ENCODE measurements at regions not wholly inside any gene's neighbourhood (a gene's known extent, or its start where the extent isn't known, plus 50 kb on each side); places are given as distances from the start of the nearest gene placed in this dataset.

GRCh38 chr14:101070540-101071492 lies 167.3 kb upstream of the RTL1 start:
- DNase-seq (ENCODE audit: insufficient read length) = no peak
- TF ChIP-seq POLR2A (IDR thresholded peaks at IDR 0.05; ENCODE audit: low read depth, low read length) (no peak), POLR2AphosphoS5 (IDR thresholded peaks at IDR 0.05; ENCODE audit: low read depth, low read length) (no peak), TAF1 (IDR thresholded peaks at IDR 0.05; ENCODE audit: borderline replicate concordance, low read depth, low read length) (no peak)
- FAIRE-seq = no peak

DNA sequence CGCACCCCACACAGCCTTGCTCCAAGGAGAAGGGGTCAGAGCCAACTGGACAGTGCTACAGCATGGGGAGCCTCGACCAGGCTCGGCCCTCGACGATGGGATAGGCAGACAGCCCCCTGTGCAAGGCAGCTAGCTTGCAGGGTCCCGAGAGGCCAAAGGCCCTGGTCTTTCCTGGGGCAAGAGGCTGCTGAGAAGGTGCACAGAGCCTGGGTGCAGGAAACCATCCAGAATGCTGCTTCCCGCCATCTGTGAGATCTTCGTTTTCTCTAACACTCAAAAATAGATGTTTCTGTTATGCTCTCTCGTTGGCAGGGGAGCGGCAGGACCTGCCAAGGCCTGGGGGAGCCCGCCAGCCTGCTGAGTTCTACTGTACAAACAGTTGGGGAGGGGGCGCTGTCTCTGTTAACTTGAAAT lies 168.0 kb upstream of the RTL1 start:
- TF ChIP-seq TAF1 (IDR thresholded peaks at IDR 0.05; ENCODE audit: borderline replicate concordance, low read depth, low read length) = no peak
- FAIRE-seq (no peak), DNase-seq (ENCODE audit: insufficient read length) (no peak)

DNA sequence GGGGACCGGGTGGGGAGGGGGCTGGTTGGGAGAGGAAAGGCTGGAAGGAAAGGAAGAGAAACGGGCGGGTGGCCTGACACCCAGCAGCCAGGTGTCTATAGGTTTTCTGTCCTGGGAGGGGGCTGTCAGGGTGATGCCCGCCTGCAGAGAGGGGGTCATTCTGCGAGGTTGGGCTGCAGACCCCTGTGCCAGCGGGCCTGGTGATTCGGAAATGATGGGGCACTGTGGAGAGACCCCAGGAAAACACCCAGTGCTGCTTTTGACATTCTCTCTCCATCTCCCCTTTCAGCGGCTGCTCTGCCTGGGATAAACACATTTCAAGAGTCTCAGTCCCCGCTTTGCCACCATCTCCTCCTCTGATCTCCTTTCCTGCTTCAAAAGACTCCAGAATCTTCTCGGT lies 168.5 kb upstream of the RTL1 start:
- no peak for DNase-seq (ENCODE audit: insufficient read length)
- TF ChIP-seq POLR2A (IDR thresholded peaks at IDR 0.05; ENCODE audit: low read depth, low read length) = no peak
- no peak for TF ChIP-seq TAF1 (IDR thresholded peaks at IDR 0.05; ENCODE audit: borderline replicate concordance, low read depth, low read length)
- TF ChIP-seq POLR2AphosphoS5 (IDR thresholded peaks at IDR 0.05; ENCODE audit: low read depth, low read length) = no peak
- no peak for FAIRE-seq

GRCh38 chr14:101072531-101072930 lies 169.0 kb upstream of the RTL1 start:
- TF ChIP-seq POLR2AphosphoS5 (IDR thresholded peaks at IDR 0.05; ENCODE audit: low read depth, low read length) = no peak
- TF ChIP-seq POLR2A (IDR thresholded peaks at IDR 0.05; ENCODE audit: low read depth, low read length) = no peak
- TF ChIP-seq TAF1 (IDR thresholded peaks at IDR 0.05; ENCODE audit: borderline replicate concordance, low read depth, low read length) = no peak
- DNase-seq (ENCODE audit: insufficient read length) = no peak
- no peak for FAIRE-seq

- DNase-seq (ENCODE audit: insufficient read length) (no peak), FAIRE-seq (no peak)
- TF ChIP-seq POLR2A (IDR thresholded peaks at IDR 0.05; ENCODE audit: low read depth, low read length) (no peak), POLR2AphosphoS5 (IDR thresholded peaks at IDR 0.05; ENCODE audit: low read depth, low read length) (no peak), TAF1 (IDR thresholded peaks at IDR 0.05; ENCODE audit: borderline replicate concordance, low read depth, low read length) (no peak)
Observed at GRCh38 chr14:101072945-101073597, 169.5 kb upstream of the RTL1 start.

GRCh38 chr14:101073598-101073965 lies 170.1 kb upstream of the RTL1 start:
- no peak for FAIRE-seq
- TF ChIP-seq POLR2AphosphoS5 (IDR thresholded peaks at IDR 0.05; ENCODE audit: low read depth, low read length) (no peak), POLR2A (IDR thresholded peaks at IDR 0.05; ENCODE audit: low read depth, low read length) (no peak), TAF1 (IDR thresholded peaks at IDR 0.05; ENCODE audit: borderline replicate concordance, low read depth, low read length) (no peak)
- DNase-seq (ENCODE audit: insufficient read length) = no peak

GRCh38 chr14:101074196-101075024 lies 170.9 kb upstream of the RTL1 start:
- TF ChIP-seq TAF1 (IDR thresholded peaks at IDR 0.05; ENCODE audit: borderline replicate concordance, low read depth, low read length) = no peak
- TF ChIP-seq POLR2A (IDR thresholded peaks at IDR 0.05; ENCODE audit: low read depth, low read length) = no peak
- TF ChIP-seq POLR2AphosphoS5 (IDR thresholded peaks at IDR 0.05; ENCODE audit: low read depth, low read length) = no peak
- no peak for DNase-seq (ENCODE audit: insufficient read length)
- FAIRE-seq = no peak

DNA sequence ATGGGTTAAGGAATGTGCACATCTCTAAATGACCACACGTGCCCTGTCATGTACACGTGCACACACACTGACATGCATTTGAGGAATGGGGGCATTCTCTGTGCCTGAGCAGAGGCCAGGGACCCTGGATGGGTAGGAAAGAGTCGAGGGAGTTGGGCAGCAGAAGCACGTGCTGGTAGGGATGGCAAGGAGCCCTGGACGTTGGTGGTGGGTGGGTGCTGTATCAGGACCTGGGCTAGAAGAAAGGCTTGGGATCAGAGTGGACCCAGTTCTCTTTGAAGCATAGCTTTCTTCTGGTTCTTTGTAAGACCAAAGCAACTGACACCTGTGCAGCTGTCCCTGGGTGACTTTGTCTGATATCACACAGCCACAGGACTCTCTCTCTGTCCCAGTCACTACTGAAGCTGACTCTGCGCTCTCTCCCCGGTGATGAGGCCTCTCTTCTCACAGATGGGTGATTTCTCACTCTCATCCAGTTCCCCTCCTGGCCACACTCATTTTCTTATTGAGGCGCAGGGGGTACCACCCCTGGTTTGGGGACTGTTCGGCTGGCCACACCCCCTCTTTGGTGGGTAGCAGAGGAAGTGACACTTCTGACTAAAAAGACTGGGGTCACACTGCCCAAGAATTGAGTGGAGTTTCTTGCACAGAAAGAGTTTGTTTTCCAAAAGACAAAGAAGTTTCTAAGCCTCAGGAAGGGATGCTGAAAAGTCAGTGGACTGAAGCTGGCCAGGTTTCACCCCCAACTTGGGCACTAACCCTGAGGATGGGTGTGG lies 171.7 kb upstream of the RTL1 start:
- no peak for DNase-seq (ENCODE audit: insufficient read length)

DNA sequence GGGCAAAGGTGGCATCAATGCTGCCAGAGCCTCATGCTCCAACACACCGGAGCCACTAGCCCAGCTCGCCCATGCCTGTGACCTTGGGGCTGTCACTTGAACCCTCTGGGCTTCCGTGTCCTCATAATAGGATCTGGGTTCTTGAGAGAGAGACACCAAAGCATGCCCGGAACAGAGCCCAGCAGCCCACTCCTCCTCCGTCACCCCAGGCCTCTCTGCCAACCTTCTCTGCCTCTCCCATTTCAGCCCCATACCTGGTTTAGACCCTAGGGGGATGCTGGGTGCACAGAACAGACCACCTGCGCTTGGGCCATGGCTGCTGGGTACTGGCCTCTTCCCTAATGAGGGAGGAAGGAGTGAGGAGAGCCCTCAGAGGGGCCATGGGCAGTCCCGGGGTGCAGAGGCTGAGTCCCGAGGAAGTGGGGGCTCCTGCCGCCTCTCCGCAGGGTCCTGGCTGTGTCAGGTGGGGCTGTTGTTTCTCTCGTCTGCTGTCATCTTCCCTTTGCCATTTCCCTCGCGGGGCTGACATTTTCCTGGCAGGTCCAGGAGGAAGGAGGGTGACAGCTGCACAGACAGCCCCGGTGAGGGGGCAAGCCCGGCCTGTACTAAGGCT lies 172.4 kb upstream of the RTL1 start:
- TF ChIP-seq POLR2A (IDR thresholded peaks at IDR 0.05; ENCODE audit: low read depth, low read length) = no peak
- no peak for FAIRE-seq
- DNase-seq (ENCODE audit: insufficient read length) = no peak

More for the DNA sequence above, 171.7 kb upstream of the RTL1 start:
- FAIRE-seq = no peak
- TF ChIP-seq POLR2AphosphoS5 (IDR thresholded peaks at IDR 0.05; ENCODE audit: low read depth, low read length) (no peak), POLR2A (IDR thresholded peaks at IDR 0.05; ENCODE audit: low read depth, low read length) (no peak), TAF1 (IDR thresholded peaks at IDR 0.05; ENCODE audit: borderline replicate concordance, low read depth, low read length) (no peak)

- DNase-seq (ENCODE audit: insufficient read length) = no peak
- no peak for TF ChIP-seq POLR2A (IDR thresholded peaks at IDR 0.05; ENCODE audit: low read depth, low read length)
- no peak for TF ChIP-seq TAF1 (IDR thresholded peaks at IDR 0.05; ENCODE audit: borderline replicate concordance, low read depth, low read length)
- TF ChIP-seq POLR2AphosphoS5 (IDR thresholded peaks at IDR 0.05; ENCODE audit: low read depth, low read length) = no peak
- no peak for FAIRE-seq
Observed at GRCh38 chr14:101076451-101077198, 173.1 kb upstream of the RTL1 start.

All from GM12892 (cell line).